Lung (tissue), 11 donors: ENCODE measurements at regions not wholly inside any gene's neighbourhood (a gene's known extent, or its start where the extent isn't known, plus 50 kb on each side); places are given as distances from the start of the nearest gene placed in this dataset.

Source experiments
- ATAC-seq: fragments of 200-7000 bp; cut with Tn5 transposase; one replicate; pipeline ENCODE4 v1.9.1; 2020; ENCODE audit warnings: moderate number of reproducible peaks; ENCODE audit not compliant: insufficient read depth, low FRiP score
- DNase-seq, 3 donors: peaks; one replicate each; pipeline ENCODE4 v3.0.0-alpha.2; 2013 to 2017
- H3K27ac ChIP-seq, 2 donors: one replicate each; pipeline ENCODE4 v1.5.1; 2013; ENCODE audit warnings: mild to moderate bottlenecking in 2 of 2, moderate library complexity in 2 of 2, control low read depth in 1 of 2, inconsistent platforms in 1 of 2, low read depth in 1 of 2, low read length in 1 of 2
- H3K27me3 ChIP-seq, 3 donors: one replicate each; pipeline ENCODE4 v1.5.1; 2013; ENCODE audit warnings: low read length in 2 of 3; ENCODE audit not compliant: control insufficient read depth in 3 of 3, insufficient read depth in 3 of 3
- H3K36me3 ChIP-seq, 4 donors: one replicate each; pipeline ENCODE4 v1.5.1; 2013; ENCODE audit warnings: low read length in 4 of 4, mild to moderate bottlenecking in 1 of 4, moderate library complexity in 1 of 4; ENCODE audit not compliant: control insufficient read depth in 4 of 4, insufficient read depth in 4 of 4
- H3K4me1 ChIP-seq, 5 donors: one replicate each; pipeline ENCODE4 v1.5.1; 2013; ENCODE audit warnings: low read length in 5 of 5, mild to moderate bottlenecking in 2 of 5, moderate library complexity in 1 of 5; ENCODE audit not compliant: control insufficient read depth in 5 of 5, insufficient read depth in 5 of 5
- H3K4me3 ChIP-seq: one replicate; pipeline ENCODE4 v1.5.1; 2013; ENCODE audit warnings: mild to moderate bottlenecking, control low read depth, moderate library complexity
- H3K9ac ChIP-seq, 2 donors: one replicate each; pipeline ENCODE4 v1.5.1; 2013; ENCODE audit warnings: low read length in 2 of 2, control low read depth in 1 of 2; ENCODE audit not compliant: insufficient read depth in 1 of 2
- H3K9me3 ChIP-seq, 4 donors: one replicate each; pipeline ENCODE4 v1.5.1; 2013; ENCODE audit warnings: low read length in 3 of 4, mild to moderate bottlenecking in 1 of 4, moderate library complexity in 1 of 4; ENCODE audit not compliant: control insufficient read depth in 4 of 4, insufficient read depth in 3 of 4
- CTCF ChIP-seq: IDR thresholded peaks from 2 replicates; pipeline ENCODE4 v1.5.1; 2012; ENCODE audit warnings: mild to moderate bottlenecking; ENCODE audit errors: control extremely low read depth, extremely low read depth
- WGBS, 2 donors: extraction: QIAGEN DNeasy Blood & Tissue Kit; methylation state at CpG; one replicate each; pipeline ENCODE4 v1.1.7; 2013; 5-methylcytosine and 5-hydroxymethylcytosine counted together
- donor health status: control.
- donor health status: control.
- donor health status: Bipolar disorder and iron deficiency.
- donor health status: healthy.
- donor health status: DM: yes; HTN: yes; CAD: no.

- Histone ChIP-seq H3K27me3 (peaks cover 0 to 3% (median 0%) of the 10 kb centered on the region in 3 donors), H3K36me3 (no peaks in the 10 kb centered on the region), H3K27ac (no peak overlapping the region), H3K4me1 (peaks cover 0 to 2% (median 0%) of the 10 kb centered on the region in 5 donors), H3K9ac (no peak overlapping the region), H3K4me3 (no peak overlapping the region), H3K9me3 (no peaks in the 10 kb centered on the region)
- WGBS, 2 donors: 87 to 96% methylated on average over 1 of the region's 1 CpG
- ATAC-seq (no peak), DNase-seq (no peak)
- no peak for TF ChIP-seq CTCF
Observed at GRCh38 chr15:93286446-93286845, 197.4 kb upstream of the RGMA start.

GRCh38 chr15:93283854-93284253 is 194.8 kb upstream of the RGMA start:
- Histone ChIP-seq H3K4me1 (peaks cover 0 to 8% (median 5%) of the 10 kb centered on the region in 5 donors), H3K27me3 (peaks cover 0 to 3% (median 0%) of the 10 kb centered on the region in 3 donors), H3K9ac (no peak overlapping the region), H3K4me3 (no peak overlapping the region), H3K27ac (no peak overlapping the region), H3K9me3 (no peaks in the 10 kb centered on the region), H3K36me3 (no peaks in the 10 kb centered on the region)
- no peak for TF ChIP-seq CTCF
- 70 to 71% methylated on average over 4 of the region's 4 CpGs for WGBS, 2 donors
- ATAC-seq (no peak), DNase-seq (no peak)

GRCh38 chr15:93282808-93283207 is 193.8 kb upstream of the RGMA start:
- TF ChIP-seq CTCF: no peak
- Histone ChIP-seq H3K9me3 (peaks cover 0 to 3% (median 0%) of the 10 kb centered on the region in 4 donors), H3K36me3 (no peaks in the 10 kb centered on the region), H3K27me3 (peaks cover 0 to 3% (median 0%) of the 10 kb centered on the region in 3 donors), H3K9ac (no peak overlapping the region), H3K4me1 (peaks cover 0 to 8% (median 2%) of the 10 kb centered on the region in 5 donors), H3K27ac (no peak overlapping the region), H3K4me3 (no peak overlapping the region)
- WGBS, 2 donors: 94 to 97% methylated on average over 3 of the region's 3 CpGs
- no peak for DNase-seq
- no peak for ATAC-seq

- 93 to 94% methylated on average over 3 of the region's 3 CpGs for WGBS, 2 donors
- H3K27me3 ChIP-seq: peaks cover 0 to 3% (median 0%) of the 10 kb centered on the region in 3 donors
- no peak overlapping the region for H3K27ac ChIP-seq
- no peak overlapping the region for H3K9ac ChIP-seq
- H3K36me3 ChIP-seq: no peaks in the 10 kb centered on the region
- DNase-seq: no peak
- no peak for ATAC-seq
- peaks cover 0 to 5% (median 0%) of the 10 kb centered on the region in 4 donors for H3K9me3 ChIP-seq
- TF ChIP-seq CTCF: no peak
- H3K4me3 ChIP-seq: no peak overlapping the region
- H3K4me1 ChIP-seq: peaks cover 0 to 8% (median 2%) of the 10 kb centered on the region in 5 donors
Observed at GRCh38 chr15:93278783-93279182, 189.8 kb upstream of the RGMA start.
